Suppressor macrophage treated with lipopolysaccharide for 4 hours (primary cell): ENCODE measurements at regions not wholly inside any gene's neighbourhood (a gene's known extent, or its start where the extent isn't known, plus 50 kb on each side); places are given as distances from the start of the nearest gene placed in this dataset.

Experiments used
- DNase-seq: peaks from one replicate; pipeline ENCODE4 v3.0.0-alpha.2; 2020

DNA sequence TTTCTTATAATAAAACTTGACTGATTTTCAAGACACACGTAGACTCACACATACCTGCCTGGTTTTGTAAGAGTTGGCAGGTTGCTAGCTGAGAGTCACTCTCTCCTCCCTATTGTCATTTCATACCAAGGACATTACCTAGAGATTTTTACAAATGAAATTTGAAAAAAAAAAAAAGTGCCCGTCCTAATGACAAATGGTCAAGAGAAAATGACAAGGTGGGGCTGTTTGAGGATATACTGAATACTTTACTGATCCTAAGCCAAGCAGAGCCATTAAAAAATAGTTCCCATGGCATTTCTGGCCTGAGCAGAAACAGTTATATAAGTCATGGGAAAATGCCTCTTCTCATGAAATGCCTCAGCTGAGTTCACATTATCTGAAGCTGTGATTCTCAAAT is 150.2 kb downstream of the DYRK2 start:
- DNase-seq: no peak

DNA sequence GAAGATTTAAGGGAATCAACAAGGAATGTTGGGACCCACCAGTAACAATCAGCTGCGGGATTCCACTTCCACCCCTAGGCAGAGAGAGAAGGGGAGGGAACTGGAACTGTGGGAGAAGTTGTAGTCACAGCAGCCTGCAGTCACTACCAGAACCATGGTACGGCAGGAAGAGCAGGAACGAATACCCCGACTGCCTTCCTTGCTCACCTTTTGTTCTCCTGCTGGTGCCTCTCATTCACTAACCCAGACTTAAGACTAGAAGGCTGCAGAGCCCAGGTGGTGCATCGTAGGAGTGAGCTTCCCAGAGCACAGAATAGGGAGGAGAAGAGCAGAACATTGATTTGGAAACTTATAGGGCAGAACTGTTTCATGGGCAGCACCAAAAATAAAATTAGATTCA is 154.2 kb downstream of the DYRK2 start:
- DNase-seq: no peak

DNA sequence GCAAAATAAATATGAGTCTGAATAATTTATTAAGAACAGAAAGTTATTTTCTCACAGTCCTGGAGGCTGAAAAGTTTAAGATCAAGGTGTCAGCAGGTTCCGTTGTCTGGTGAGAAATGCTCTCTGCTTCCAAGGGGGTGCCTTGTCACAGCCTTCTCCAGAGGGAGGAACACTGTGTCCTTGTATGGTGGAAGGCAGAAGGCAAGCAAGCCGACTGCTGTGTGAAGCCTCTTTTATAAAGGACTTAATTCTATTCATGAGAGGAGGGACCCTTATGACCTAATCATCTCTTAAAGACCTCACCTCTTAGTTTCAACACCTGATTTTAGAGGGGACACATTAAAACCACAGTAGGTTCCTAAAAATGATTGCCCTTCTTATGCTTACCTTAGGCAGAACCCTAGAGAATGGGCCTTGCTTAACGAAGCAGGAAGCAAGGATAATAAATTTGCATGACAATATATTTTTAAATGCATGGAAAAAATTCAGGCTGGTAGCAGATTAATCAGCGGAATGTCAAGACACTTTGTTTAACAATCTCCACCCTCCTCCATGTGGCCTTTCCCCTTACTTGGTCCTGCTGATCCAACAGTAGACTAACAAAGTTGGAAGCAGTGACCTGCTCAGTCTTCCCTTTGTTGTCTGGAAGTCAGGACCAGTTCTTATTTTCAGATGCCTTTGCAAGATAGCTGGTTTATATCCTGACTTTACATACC is 154.9 kb downstream of the DYRK2 start:
- no peak for DNase-seq

DNA sequence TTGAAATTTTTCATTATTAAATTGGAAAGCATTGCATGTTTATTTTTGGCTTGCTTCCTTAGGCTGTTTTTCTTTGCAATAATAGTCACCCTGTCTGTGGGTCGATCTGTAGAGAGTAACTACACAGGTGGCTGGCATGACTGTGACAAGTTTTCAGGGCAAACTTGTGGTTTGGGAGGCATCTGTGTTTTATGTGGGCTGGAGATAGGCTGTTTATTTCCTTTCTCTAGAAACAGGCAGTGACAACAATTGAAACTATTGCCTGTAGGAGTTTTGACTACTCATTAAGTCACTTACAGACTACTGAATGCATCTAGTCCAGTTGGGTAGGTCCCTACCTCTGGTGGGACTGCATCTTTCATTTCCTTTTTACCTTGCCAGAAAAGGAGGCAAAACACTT is 155.6 kb downstream of the DYRK2 start:
- peak; percentile 11 for DNase-seq

DNA sequence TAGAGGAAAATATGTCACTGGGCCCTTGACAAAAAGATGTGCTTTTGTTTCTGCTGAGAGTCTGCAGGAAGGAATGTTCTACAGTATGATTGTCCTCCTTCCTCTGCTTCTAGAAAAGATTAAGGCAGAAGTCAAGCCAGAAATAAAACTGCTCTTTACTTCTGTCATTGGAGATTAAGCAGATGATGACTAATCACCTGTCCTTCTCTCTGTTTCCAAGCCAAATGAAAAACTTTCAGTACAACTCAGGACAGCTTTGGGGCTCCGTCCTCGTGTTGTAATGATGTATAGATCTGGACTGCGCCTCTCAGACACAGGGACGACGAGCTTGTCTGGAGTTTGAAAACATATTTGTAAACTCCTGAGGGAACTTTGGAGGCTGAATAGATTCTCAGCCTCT is 159.3 kb downstream of the DYRK2 start:
- no peak for DNase-seq

DNA sequence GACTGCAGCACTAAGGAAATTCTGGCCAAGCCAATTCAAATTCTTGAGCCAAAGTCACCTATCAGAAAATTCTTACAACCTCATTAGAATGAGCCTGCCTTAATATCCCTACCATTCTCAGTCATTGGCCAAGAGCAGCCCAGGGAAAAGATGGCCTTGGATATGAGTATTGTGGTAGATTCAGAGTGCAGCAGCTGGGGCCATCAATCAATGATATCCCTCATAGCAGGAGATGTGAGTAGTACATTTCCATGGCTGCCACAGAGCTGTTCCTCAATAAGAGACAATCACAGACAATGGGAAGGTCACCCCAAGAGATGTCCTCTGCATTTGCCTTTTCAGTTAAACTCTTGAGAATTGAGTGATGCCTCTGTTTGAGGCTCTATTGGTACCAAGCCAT is 161.6 kb downstream of the DYRK2 start:
- no peak for DNase-seq

DNA sequence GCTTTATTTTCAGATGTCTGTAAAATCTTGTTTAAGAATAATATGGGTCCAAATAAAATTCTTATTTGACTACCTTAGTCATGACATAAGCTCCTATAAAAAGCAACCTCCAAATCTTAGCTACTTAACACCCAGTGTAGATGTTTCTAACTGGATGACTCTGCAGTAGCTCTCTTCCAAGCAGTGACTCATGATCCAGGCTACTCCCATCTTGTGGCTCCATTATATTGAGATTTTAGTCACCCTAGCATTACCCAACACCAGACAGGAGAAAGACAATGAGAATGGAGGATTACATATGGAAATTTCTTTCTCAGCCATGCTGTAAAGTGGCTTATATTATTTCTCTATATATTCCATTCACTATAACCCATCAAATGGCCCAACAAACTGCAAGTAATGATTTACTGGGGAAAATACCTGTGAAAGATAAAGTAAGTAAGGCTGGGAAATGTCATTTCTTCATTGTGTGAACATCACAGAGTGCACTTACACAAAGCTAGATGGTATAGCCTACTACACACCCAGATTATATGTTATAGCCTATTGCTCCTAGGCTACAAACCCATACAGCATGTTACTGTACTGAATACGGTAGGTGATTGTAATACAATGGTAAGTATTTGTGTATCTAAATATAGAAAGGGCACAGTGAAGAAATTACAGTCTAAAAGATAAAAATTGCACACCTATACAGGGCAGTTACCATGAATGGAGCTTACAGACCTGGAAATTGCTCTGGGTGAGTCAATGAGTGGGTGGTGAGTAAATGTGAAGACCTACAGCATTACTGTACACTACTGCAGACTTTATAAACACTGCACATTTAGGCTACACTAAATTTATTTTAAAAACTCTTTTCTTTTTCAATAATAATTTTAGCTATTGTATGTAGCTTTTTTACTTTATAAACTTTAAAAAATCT is 163.2 kb downstream of the DYRK2 start:
- DNase-seq: peak; percentile 20

DNA sequence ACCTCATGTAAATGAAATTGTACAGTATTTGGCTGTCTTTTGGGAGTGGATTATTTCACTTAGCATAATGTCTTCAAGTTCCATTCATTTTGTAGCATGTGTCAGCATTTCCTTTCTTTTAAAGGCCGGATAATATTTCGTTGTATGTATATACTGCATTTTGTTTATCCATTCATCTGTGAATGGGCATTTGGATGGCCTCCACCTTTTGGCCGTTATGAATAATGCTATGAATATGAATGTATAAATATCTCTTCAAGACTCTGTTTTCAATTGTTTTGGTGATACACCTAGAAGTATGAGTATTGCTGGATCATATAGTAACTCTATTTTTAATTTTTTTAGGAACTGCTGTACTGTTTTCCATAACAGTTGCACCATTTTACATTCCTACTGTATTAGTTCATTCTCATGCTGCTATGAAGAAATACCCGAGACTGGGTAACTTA is 164.9 kb downstream of the DYRK2 start:
- DNase-seq: no peak

DNA sequence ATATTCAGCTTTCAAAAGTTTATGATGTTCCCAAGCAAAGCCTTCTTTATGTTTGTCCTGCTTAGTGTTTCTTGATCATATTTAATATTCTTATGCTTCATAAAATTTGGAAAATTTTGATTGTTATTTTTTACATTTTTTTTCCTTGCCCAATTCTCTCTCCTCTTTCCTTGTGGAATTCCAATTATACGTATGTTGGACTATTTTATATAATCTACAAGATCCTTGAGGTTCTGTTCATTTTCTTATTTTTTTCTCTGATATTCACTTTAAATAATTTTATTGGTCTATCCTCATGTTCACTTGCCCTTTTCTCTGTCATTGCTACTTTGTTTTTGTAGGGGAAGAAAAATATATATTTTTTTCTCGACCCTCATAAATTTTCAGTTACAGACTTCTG is 167.7 kb downstream of the DYRK2 start:
- DNase-seq: no peak

DNA sequence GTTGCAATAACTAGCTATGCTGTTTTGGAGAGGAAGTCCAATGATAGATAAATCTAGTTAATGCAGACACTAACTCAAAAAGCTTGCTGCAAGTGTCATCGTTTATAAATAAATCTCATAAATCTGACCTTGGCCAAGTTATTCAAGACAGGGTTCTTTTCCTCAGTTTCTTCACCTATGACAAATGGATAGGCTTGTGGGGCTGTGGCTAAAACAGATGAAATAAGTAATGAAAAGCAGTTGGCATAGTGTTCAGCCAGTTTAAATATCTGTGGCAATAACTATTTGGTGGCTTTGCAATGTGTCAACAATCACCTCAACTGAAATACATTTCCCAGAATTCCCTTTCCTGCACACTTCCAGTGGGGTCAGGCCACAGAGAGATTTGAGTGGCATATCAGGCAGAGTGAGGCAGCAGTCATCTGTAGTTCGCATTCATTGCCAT is 169.9 kb downstream of the DYRK2 start:
- no peak for DNase-seq

DNA sequence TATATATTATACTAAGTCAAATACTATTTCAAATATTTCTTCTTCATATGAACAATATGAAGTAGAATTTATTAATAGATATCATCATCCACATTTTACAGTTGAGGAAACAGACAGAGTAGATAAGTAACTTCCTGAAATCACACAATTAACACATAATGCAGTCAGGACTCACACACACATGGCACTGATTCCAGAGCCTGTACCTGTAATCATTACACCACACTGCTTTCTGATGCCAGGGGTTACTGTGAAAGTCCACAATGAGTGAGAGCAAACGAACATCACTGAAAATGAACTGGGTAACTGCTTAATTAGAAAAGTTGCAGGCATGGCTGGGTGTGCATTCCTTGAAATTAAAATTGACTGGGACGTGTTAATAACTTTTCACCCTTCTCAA is 169.3 kb upstream of the IFNG-AS1 start:
- no peak for DNase-seq

DNA sequence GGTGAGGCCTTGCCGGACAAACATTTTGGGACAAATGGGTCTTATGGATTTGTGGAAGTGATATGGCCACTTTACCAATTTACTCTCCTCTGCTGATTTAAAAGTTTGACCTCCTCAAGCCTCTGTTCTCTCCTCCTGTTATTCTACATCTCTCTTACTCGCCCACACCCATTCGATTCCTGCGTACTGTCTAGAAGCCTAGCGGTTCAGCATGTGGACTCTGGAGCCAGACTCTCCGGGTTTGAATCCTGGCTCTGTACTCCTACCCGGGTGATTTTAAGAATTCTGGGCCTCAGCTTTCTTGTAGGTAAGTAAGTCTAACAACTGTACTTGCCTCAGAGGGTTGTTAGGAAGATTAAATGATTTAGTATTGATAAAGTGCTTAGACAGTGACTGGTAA is 168.6 kb upstream of the IFNG-AS1 start:
- DNase-seq: no peak

DNA sequence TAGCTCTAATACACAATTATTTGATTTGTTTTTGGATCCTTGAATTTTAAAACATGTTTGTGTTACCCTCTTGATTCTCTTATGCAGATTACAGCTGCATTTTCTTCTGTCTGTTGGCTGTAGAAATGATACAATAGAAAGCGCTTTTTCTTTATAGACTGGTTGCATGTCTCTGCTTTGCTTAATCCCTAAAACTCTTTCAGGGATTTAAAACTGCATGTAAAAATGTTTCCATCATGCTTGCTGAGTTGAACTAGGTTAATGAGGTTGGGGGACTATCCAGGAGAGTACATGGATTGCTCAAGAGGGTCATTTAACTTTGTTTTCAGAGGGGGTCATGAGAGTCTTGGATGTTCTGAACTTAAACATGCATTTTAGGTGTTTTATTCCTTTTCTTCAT is 166.4 kb upstream of the IFNG-AS1 start:
- DNase-seq: no peak

DNA sequence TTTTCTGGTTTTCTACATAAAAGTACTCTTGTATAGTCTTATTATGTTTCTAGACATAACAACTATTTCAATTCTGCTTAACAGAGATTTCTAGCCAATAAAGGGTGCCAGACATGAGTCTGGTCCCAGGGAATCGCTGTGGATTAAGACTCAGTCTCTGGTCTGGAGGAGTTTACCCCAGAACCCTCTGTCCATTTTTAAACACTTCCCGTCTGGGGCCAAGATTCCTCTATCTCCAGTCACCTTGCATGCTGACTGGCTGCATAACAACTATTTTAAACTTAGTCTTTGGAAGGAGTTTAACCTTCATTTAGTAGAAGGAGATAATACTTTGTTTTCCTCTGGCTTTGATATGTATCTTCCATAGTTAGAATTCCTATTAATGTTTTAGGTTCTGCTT is 163.1 kb upstream of the IFNG-AS1 start:
- DNase-seq: no peak

DNA sequence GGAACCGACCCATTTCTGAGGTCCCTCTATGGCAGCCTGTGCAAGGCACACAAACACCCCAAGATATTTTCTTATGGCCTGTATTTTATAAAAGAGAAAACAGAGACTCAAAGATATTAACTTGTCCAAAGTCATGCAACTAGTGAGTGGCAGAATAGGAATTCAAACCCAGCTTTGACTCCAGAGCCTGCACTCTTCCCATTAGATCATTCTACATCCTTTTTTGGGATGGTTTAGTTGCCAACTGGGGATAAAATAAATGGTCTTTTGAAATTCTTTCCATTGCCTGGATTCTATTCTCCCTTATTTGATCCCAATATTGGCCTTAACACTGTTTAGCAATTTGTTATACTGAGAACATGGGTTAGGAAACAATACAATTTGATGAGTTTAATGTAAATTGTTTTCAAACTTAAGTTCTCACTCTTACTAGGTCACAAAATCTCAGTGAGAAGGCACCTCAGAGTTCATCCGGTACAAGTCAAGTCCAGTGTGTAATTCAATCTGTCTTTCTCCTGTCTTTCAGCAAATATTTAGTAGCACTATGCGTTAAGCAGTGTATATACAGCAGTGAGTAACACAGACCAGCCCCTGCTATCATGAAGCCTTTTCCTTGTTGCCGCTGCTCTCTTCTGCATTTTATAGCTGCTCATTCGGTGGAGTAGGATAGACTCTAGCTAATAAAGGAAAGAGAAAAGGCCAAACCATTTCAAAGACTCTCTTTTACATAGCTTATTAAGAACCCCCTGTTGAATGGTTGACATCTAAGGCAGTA is 162.1 kb upstream of the IFNG-AS1 start:
- DNase-seq: no peak

DNA sequence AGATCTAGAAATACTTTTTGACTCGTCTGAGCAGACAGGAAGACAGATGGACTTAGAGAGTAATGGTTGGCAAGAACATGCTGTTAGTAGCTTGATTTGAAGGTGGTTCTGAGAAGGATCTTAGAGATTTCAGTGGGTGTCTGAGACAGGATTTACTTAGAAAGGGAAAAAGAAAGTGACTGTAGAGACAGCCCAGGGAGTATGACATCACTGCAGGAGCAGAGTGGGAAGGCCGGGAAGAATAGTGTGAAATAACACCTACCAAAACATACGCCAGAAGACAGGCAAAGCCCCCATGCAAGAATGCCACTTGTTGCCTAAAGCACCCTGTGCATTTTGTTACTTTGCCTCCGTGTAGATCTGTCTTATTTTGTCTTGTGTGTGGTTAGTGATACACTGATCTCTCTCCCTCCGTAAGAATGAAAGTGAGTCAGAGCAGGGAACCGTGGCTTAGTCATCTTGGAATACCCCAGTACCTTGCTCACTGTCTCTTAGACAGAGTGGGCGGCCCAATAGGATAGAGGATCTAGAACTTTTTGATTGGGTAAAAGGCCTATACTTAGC is 161.3 kb upstream of the IFNG-AS1 start:
- peak; percentile 68 for DNase-seq

DNA sequence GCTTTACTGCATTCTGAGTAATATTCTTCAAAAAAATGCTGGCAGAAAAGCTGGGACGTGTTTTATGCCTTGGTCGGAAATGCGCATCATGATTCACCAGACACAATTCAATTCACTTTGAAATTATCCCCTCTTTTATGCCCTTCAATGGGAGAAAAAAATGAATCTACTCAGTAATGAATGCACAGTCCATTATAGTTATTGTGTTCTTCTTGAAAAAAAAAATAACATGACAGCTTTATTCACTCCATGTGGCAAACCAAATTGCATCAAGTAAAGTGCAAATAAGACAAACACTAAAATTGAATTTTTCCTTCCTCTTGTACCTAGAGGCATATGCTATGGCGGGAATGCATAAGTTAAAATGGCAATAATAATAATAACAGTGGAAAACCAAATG is 159.4 kb upstream of the IFNG-AS1 start:
- no peak for DNase-seq

DNA sequence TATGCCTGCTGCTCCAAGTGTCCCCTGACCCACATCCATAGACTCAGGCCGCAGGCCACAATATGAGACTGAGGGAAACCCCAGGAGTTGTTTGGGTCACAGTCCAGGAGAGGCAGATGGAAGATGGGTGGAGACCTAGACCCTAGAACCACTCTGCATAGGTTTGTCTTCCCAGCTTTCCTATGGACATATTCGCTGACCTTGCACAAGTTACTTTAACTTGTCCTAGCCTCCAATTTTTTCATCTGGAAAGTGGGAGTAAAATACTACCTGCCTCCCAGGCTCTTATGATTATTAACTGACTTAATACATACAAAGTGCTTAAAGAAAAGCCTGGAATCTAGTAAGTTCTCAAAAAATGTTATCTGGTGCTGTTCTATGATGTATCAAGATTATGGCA is 157.1 kb upstream of the IFNG-AS1 start:
- no peak for DNase-seq

DNA sequence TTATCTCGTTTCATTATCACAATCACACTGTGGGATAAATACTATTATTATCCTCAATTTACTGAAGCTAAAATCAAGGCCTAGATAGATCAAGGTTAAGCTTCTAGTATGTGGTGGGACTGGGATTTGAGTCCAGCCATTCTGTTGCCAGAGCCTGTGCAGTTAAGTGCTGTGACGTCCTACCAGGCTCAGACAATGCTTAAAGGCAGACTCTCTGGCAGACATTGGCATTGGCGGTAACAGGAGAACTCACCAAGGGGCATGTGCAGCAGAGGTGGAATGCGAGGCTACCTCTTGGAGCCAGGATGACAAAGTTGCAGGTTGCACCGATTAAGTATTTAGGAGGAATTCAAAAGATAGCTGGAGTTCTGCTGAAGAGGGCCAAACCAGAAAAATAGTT is 155.6 kb upstream of the IFNG-AS1 start:
- no peak for DNase-seq

DNA sequence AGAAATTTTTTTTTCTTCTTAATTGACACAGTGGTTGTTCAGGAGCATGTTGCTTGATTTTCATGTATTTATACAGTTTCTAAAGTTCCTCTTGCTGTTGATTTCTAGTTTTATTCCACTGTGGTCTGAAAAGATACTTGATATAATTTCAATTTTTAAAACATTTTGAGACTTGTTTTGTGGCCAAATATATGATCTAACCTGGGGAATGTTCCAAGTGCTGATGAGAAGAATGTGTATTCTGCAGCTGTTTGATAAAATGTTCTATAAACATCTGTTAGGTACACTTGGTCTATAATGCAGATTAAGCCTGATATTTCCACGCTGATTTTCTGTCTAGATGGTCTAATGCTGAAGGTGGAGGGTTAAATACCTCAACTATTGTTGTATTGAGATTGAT is 151.4 kb upstream of the IFNG-AS1 start:
- DNase-seq: no peak

DNA sequence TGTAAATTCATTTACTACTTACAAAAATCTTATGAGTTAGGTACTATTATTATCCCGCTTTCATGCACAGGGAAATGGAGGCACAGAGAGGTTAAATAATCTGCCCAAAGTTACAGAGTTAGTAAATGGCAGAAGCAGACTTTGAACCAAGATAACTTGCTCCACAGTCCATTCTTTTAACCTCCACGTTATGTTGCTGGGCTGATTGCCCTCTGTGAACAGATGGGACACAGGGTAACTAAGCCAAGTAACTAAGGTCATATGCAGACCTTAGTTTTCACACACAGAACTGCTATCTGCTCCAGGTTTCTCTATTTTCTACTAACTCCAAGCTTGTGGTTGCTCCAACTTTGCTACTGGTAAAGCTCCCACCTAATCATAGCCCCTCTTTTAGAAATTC is 147.1 kb upstream of the IFNG-AS1 start:
- no peak for DNase-seq

DNA sequence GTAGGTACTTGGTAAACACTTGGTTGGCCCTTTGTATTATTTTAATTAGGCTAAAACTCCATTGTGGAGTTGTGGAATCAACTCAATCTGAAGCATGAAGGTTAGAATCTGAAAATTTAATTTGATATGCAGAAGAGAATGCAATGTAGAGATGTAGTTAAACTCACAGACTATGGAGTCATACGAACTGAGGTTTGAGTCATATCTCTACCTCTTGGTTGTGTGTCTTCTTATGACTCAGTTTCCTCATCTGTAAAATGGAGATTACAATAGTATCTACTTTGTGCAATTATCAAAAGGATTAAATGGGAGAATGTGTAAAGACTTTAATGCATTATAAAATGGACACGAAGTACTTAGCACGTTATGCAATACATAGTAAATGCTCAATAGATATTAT is 146.0 kb upstream of the IFNG-AS1 start:
- no peak for DNase-seq

DNA sequence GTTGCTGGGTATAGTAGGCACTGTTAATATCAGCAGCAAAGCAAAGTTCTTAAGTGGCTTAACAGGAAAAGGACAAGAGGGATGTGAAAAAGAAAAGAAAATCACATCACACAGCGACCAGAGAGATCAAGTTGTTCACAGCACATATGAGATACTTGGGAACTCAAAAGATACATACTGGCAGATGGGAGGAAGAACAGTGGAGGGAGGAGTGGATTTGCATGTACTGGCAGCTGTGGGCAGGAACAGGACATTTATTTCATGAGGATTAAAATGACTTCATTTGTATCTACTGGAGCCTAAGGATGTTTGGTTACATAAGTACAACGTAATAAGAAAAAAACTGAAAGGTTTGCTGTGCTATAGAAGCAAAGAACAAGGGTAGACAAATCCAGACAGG is 136.5 kb upstream of the IFNG-AS1 start:
- no peak for DNase-seq
